IPS-15b (cell line): ENCODE measurements at regions not wholly inside any gene's neighbourhood (a gene's known extent, or its start where the extent isn't known, plus 50 kb on each side); places are given as distances from the start of the nearest gene placed in this dataset.
"Not testable (repeated sequence)": the region's sequence is repeated elsewhere in the genome, so short reads cannot be mapped to it uniquely, and the experiment has no call there.

Experiments
- H3K27me3 ChIP-seq: one replicate; pipeline ENCODE4 v1.6.1; 2013; ENCODE audit warnings: low read length; ENCODE audit not compliant: control insufficient read depth, insufficient read depth
- H3K36me3 ChIP-seq: one replicate; pipeline ENCODE4 v1.6.1; 2013; ENCODE audit warnings: low read length; ENCODE audit not compliant: control insufficient read depth, insufficient read depth
- H3K4me1 ChIP-seq: one replicate; pipeline ENCODE4 v1.6.1; 2013; ENCODE audit warnings: mild to moderate bottlenecking, low read length; ENCODE audit not compliant: control insufficient read depth, insufficient read depth
- H3K4me3 ChIP-seq: one replicate; pipeline ENCODE4 v1.5.1; 2013; ENCODE audit warnings: low read depth, low read length
- H3K9ac ChIP-seq: one replicate; pipeline ENCODE4 v1.6.1; 2013; ENCODE audit warnings: low read depth, mild to moderate bottlenecking, low read length
- H3K9me3 ChIP-seq: one replicate; pipeline ENCODE4 v1.6.1; 2013; ENCODE audit warnings: mild to moderate bottlenecking, low read length; ENCODE audit not compliant: control insufficient read depth, insufficient read depth

DNA sequence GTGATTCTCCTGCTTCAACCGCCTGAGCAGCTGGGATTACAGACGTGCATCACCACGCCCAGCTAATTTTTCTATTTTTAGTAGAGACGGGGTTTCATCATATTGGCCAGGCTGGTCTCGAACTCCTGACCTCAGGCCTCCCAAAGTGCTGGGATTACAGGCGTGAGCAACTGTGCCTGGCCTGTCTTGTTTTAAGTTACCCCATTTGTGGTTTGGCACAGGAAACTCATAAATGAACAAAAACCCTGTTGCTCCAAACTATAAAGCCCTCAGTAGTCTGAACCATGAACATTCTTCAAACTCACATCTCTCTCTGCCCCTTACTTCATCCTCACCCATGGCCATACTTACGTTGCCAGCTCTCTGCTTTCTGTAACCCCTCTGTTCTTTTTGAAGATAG is 61.7 kb downstream of the RHOU start:
- not testable (repeated sequence) for H3K4me1 ChIP-seq, H3K27me3 ChIP-seq, H3K9me3 ChIP-seq

DNA sequence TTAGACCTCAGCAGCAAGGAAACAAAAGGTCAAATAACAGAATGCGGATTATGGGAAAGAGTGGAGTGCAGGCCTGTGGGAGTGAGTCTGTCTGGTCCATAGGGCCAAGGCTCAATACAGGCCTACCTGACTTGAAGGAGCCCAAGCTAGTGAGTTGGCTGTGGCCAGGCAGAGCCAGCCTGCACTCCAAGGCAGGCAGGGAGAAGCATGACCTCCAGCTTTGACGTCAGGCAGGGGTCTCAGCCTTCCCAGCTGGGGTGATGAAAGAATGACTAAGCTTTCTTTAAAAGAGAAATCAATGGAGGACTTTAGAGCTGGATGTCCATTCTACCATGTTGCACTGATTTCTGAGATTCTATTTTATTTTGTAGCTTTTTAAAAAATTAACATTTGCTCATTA is 62.8 kb downstream of the RHOU start:
- H3K9me3 ChIP-seq, result no peaks in the 10 kb centered on the region
- no peaks in the 10 kb centered on the region for H3K36me3 ChIP-seq
- no peak overlapping the region for H3K9ac ChIP-seq
- no peaks in the 10 kb centered on the region for H3K27me3 ChIP-seq
- H3K4me3 ChIP-seq, result no peak overlapping the region
- H3K4me1 ChIP-seq, result no peaks in the 10 kb centered on the region

More for the DNA sequence above, 61.7 kb downstream of the RHOU start:
- not testable (repeated sequence) for H3K9ac ChIP-seq, H3K36me3 ChIP-seq, H3K4me3 ChIP-seq

DNA sequence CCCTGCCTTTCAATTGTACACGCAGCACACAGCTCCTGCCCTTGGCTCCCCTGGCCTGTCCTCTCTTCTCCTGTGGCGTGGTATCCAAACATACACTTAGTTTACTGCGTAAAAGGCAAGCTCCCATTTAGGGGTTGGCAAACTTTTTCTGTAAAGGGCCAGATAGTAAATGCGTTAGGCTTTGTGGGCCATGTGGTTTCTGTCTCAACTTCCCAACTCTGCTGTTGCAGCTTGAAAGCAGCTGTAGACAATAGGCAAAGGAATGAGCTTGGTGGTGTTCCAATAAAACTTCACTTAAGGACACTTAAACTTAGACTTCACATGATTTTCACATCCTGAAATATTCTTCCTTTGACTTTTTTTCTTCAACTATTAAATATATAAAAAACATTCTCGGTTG is 63.3 kb downstream of the RHOU start:
- Histone ChIP-seq H3K36me3 (no peaks in the 10 kb centered on the region), H3K4me3 (no peak overlapping the region), H3K27me3 (no peaks in the 10 kb centered on the region)

DNA sequence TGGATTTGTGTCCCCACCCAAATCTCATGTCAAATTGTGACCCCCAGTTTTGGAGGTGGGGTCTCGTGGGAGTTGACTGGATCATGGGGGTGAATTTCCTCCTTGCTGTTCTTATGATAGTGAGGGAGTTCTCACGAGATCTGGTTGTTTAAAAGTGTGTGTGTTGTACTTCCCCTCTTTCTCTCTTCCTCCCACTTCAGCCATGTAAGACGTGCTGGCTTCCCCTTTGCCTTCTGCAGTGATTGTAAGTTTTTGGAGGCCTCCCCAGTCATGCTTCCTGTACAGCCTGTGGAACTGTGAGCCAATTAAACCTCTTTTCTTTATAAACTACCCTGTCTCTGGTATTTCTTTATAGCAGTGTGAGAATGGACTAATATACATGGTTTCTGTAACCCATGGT is 64.6 kb downstream of the RHOU start:
- Histone ChIP-seq H3K36me3 (no peaks in the 10 kb centered on the region), H3K9ac (no peak overlapping the region), H3K4me1 (peaks cover 2% of the 10 kb centered on the region), H3K4me3 (no peak overlapping the region), H3K9me3 (no peaks in the 10 kb centered on the region), H3K27me3 (no peaks in the 10 kb centered on the region)

More for the DNA sequence above, 63.3 kb downstream of the RHOU start:
- Histone ChIP-seq H3K9me3 (no peaks in the 10 kb centered on the region), H3K4me1 (no peaks in the 10 kb centered on the region), H3K9ac (no peak overlapping the region)

DNA sequence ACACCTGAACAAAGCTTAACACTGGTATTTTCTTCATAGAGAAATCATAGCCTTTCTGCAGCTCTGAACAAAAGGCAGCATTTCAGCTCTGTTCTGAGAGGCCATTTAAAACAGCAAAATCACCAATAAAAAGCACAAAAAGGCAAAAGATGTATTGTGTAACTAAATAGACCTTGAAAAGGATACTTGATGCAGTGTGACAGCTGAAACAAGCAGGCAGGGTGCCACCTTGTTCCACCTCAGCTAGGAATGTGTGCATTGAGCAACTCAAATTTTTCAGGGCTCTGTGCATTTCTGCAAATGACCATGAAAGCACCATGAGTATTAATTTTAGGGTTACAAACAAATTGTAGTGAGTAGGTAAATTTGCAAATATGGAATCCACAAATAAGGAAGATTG is 65.8 kb downstream of the RHOU start:
- Histone ChIP-seq H3K36me3 (no peaks in the 10 kb centered on the region), H3K9ac (no peak overlapping the region), H3K4me1 (peaks cover 6% of the 10 kb centered on the region), H3K4me3 (no peak overlapping the region), H3K27me3 (no peaks in the 10 kb centered on the region), H3K9me3 (no peaks in the 10 kb centered on the region)

DNA sequence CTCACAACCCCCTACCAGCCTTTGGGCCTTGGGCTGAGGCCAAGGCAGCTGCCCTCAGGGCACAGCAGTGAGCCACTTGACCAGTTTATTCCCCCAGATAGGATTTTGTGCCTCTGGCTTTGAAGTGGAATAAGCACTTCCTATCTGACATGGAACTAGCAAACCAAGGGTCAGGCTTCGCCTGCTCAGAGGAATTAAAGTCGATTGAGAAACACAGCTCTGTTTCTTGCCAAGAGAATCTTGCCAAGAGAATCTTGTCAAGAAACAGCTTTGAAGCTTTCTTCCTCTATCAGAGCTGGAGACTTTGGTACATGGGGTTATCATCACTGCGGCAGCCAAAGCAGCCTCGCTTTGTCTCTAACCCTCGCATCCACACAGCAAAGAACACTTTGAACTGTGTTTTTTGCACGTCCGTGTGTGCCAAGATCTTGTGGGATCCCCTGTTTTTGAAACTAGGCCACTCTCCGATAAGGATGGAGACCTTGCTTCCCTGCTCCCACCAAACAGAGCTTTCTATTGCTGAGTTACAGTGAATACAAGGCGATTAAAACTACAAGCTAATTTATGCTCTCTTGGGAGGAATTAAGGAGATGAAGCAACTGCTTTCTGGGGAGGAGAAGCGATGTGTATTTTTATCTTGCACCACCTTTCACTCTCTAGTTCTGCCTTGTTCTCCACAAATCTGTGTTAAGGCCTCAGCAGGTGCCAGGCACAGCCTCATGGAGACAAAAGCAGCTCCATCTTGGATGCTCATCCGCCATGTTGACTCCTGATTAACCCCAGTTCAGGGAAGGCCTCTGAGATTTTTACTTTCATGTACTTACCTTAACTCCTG is 67.3 kb downstream of the RHOU start:
- no peak overlapping the region for H3K4me3 ChIP-seq
- peaks cover 6% of the 10 kb centered on the region for H3K4me1 ChIP-seq
- no peak overlapping the region for H3K9ac ChIP-seq
- H3K36me3 ChIP-seq, result no peaks in the 10 kb centered on the region
- no peaks in the 10 kb centered on the region for H3K27me3 ChIP-seq
- H3K9me3 ChIP-seq, result no peaks in the 10 kb centered on the region

DNA sequence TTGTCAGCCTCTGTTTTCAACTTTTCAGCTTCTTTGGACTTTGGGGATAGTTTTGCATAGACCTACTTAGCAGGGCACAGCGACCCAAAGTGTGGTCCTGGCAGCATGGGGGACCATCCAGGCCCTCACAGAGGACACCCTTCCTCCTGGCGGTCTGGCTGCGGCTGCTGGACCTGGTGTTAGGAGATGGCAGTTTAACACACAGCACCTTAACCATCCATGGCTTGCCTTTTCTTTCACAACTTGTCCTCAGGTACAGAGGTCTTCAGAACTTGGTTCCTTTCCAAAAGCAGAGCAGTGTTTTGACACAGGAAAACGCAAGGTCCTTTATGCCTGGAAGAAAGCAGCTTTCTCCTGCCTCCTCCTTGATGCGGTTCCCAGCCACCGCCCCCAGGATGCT is 68.1 kb downstream of the RHOU start:
- no peaks in the 10 kb centered on the region for H3K9me3 ChIP-seq
- H3K27me3 ChIP-seq, result no peaks in the 10 kb centered on the region
- no peak overlapping the region for H3K9ac ChIP-seq
- H3K36me3 ChIP-seq, result no peaks in the 10 kb centered on the region
- H3K4me1 ChIP-seq, result peaks cover 6% of the 10 kb centered on the region
- no peak overlapping the region for H3K4me3 ChIP-seq

DNA sequence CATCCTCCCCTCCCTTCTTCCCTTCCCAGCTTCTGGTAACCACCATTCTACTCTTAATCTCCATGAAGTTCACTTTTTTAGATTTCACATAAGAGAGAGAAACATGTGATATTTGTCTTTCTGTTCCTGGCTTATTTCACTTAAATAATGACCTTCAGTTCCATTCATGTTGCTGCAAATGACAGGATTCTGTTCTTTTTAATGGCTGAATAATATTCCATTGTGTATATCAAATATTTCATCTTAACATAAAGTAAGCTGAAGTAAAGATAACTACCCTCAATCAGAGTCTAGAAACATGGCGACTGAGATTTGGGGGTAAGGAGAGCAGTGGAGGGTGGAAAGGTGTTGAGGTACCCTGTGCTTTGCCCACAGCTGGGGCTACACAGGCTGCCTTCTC is 68.9 kb downstream of the RHOU start:
- Histone ChIP-seq H3K4me1 (peaks cover 6% of the 10 kb centered on the region), H3K9me3 (no peaks in the 10 kb centered on the region), H3K9ac (no peak overlapping the region), H3K36me3 (no peaks in the 10 kb centered on the region), H3K4me3 (no peak overlapping the region), H3K27me3 (no peaks in the 10 kb centered on the region)

DNA sequence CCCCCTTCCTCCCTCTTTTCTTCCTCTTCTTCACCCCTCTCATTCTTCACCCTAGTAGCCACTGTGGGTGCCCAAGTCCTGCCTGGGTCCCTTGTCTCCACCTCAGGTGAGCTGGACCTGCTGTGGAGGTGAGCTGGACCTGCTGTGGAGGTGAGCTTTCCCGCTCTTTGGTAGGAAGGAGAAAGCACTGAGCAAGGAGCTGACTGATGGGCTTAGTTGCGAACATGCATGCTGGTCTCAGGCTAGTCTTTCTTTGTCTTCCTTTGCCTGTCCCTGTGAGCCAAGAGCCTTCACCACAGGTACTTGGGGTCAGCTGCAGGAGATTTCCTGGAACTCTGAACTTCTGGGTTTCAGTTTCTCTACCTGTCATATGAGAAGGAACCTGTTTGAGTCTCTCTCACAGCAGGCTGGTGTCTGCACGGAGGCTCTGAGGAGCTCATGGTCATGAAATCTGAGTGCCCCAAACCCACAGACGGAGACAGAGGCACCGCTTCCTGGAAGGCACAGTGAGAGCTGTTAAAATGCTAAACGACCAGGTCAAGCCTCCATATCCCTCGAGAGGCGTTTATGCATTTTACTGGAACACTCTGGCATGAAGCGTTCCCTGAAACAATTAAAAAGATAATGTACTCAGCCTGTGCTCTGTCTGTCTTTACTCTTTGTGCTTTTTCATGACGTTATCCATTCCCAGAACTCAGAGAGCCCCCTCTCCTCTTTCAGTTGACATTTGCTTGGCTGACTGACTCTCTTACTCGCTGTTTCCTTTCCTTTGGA is 69.5 kb downstream of the RHOU start:
- Histone ChIP-seq H3K4me1 (peaks cover 6% of the 10 kb centered on the region), H3K9me3 (no peaks in the 10 kb centered on the region), H3K27me3 (no peaks in the 10 kb centered on the region), H3K9ac (no peak overlapping the region), H3K36me3 (no peaks in the 10 kb centered on the region), H3K4me3 (no peak overlapping the region)

DNA sequence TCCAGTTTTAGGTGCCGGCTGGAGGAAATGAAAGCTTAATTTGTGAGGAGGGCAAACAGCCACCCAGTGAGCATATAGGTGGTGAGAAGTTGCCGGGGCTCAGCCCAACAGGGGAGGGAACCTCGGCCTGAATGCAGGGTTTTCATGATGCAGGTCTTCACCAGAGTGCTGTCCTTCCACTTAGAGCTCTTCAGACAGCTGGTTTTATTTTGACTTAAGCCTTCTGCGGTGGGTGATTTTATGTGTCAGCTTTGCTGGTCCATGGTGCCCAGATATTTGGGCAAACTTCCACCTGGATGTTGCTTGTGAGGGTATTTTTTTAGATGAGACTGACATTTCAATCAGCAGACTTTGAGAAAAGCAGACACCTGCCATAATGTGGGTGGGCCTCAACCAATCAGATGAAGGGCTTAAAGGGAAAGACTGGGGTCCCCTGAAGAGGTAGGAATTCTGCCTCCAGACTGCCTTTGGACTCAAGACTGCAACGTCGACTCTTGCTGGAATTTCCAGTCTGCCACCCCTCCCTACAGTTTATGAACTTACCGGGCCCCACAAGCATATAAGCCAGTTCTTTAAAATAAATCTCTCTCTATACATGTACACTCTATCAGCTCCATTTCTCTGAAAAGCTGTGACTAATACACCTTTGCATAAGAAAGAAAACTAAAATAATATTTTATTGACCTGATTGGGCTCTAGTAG is 72.8 kb downstream of the RHOU start:
- no peaks in the 10 kb centered on the region for H3K27me3 ChIP-seq
- H3K4me3 ChIP-seq, result no peak overlapping the region
- H3K4me1 ChIP-seq, result peaks cover 9% of the 10 kb centered on the region
- H3K9me3 ChIP-seq, result no peaks in the 10 kb centered on the region
- H3K36me3 ChIP-seq, result no peaks in the 10 kb centered on the region
- no peak overlapping the region for H3K9ac ChIP-seq

DNA sequence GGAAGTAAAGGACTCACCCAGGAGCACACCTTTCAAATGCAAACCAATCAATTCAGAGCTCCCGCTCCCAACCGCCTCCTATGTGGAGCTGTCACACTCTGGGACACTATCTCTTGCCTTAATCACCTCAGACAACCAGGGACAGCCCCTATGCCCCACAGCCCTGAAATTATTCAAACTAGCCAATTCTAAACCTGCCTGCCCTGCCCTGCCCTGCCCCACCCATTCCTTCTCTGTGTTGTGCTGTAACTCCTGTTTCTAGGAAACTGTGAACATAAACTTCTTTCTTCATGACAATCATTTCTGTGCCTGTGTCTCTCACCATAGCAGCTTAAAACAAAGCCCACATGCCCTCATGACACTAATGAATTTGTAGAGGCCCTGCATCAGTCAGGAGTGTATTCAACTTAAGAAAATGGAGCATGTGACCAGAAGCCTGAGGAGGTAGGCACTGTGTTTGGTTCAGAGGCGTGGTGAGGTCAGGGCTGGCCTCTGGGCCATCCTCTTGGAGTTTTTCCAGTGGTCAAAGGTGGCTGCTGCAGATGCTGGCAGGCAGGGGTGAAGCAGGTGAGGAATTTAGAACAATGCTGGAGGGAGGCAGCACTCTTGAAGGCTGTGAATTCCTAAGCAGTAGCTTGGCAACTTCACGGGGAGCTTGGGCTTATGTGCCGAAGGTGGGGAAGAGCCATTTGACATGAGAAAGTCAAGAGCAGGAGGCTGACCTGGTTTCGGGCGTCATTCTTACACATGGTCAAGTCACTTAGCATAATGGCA is 74.5 kb downstream of the RHOU start:
- peaks cover 9% of the 10 kb centered on the region for H3K4me1 ChIP-seq
- no peaks in the 10 kb centered on the region for H3K9me3 ChIP-seq
- H3K4me3 ChIP-seq, result no peak overlapping the region
- H3K9ac ChIP-seq, result no peak overlapping the region
- no peaks in the 10 kb centered on the region for H3K27me3 ChIP-seq
- H3K36me3 ChIP-seq, result no peaks in the 10 kb centered on the region
